K562 (cell line): ENCODE measurements at regions not wholly inside any gene's neighbourhood (a gene's known extent, or its start where the extent isn't known, plus 50 kb on each side); places are given as distances from the start of the nearest gene placed in this dataset.

Experiments used
- ARNT ChIP-seq, 2 experiments: fragments of 450-650 bp; IDR thresholded peaks; 2 replicates each; pipeline ENCODE4 v1.6.1; 2016; ENCODE audit warnings: mild to moderate bottlenecking in 1 of 2
- ATF1 ChIP-seq, 2 experiments: fragments of 450-650 bp in 1 of 2; IDR thresholded peaks; 2 replicates each; pipeline ENCODE4 v1.6.1; 2016; ENCODE audit warnings: missing compliant biosample characterization in 1 of 2, missing genetic modification characterization in 1 of 2
- CXXC5 ChIP-seq: fragments of 250-450 bp; sonication (Bioruptor Pico); IDR thresholded peaks from 2 replicates; pipeline ENCODE4 v1.8.0; 2022; ENCODE audit warnings: inconsistent platforms, mild to moderate bottlenecking, moderate library complexity
- EZH2 ChIP-seq: IDR thresholded peaks from 2 replicates; pipeline ENCODE4 v1.6.1; 2012; ENCODE audit warnings: low read depth, mild to moderate bottlenecking, inconsistent platforms, low read length, borderline replicate concordance
- FOXP1 ChIP-seq: sonication (generic); formaldehyde crosslinking; IDR thresholded peaks from 2 replicates; pipeline ENCODE4 v1.8.0; 2022; ENCODE audit warnings: mild to moderate bottlenecking, missing genetic modification reagents
- ILK ChIP-seq: fragments of 450-650 bp; IDR thresholded peaks from 2 replicates; pipeline ENCODE4 v1.6.1; 2016; ENCODE audit warnings: missing genetic modification characterization, low read depth, mild to moderate bottlenecking, missing compliant biosample characterization, moderate library complexity, borderline replicate concordance
- NRF1 ChIP-seq, 2 experiments: fragments of 450-650 bp; IDR thresholded peaks in 1 of 2; conservative IDR thresholded peaks in 1 of 2; 2 replicates each; pipeline ENCODE4 v1.6.1; 2014; ENCODE audit warnings: mild to moderate bottlenecking in 2 of 2
- SAFB ChIP-seq: fragments of 200-400 bp; formaldehyde crosslinking; IDR thresholded peaks from 2 replicates; pipeline ENCODE4 v1.6.1; 2017; ENCODE audit warnings: low read depth, low read length, borderline replicate concordance
- TEAD4 ChIP-seq, 2 experiments: sonication (generic) in 1 of 2; formaldehyde crosslinking in 1 of 2; IDR thresholded peaks; 2 replicates each; pipeline versions ENCODE4 v1.6.1 to v1.8.0; 2012 to 2022; ENCODE audit warnings: borderline replicate concordance in 1 of 2, inconsistent platforms in 1 of 2, low read length in 1 of 2, mild to moderate bottlenecking in 1 of 2, missing genetic modification reagents in 1 of 2
- XRCC3 ChIP-seq: fragments of 450-650 bp; IDR thresholded peaks from 2 replicates; pipeline ENCODE4 v1.6.1; 2017; ENCODE audit warnings: mild to moderate bottlenecking, moderate library complexity
- ZBTB17 ChIP-seq: fragments of 450-650 bp; formaldehyde crosslinking; IDR thresholded peaks from 2 replicates; pipeline ENCODE4 v1.4.0; 2020; ENCODE audit warnings: mild to moderate bottlenecking
- ZFP36 ChIP-seq: fragments of 150-350 bp; IDR thresholded peaks from 2 replicates; pipeline ENCODE4 v1.6.1; 2018; ENCODE audit warnings: low read length, low read depth; ENCODE audit not compliant: partially characterized antibody
- ZFX ChIP-seq: sonication (generic); formaldehyde crosslinking; IDR thresholded peaks from 2 replicates; pipeline ENCODE4 v1.8.0; 2022; ENCODE audit warnings: mild to moderate bottlenecking, missing genetic modification reagents, moderate library complexity
- TF ChIP-seq, protein P1 (sequence below): fragments of 250-450 bp; sonication (Bioruptor Pico); IDR thresholded peaks from 2 replicates; pipeline ENCODE4 v1.8.0; 2022; ENCODE audit warnings: inconsistent platforms

DNA sequence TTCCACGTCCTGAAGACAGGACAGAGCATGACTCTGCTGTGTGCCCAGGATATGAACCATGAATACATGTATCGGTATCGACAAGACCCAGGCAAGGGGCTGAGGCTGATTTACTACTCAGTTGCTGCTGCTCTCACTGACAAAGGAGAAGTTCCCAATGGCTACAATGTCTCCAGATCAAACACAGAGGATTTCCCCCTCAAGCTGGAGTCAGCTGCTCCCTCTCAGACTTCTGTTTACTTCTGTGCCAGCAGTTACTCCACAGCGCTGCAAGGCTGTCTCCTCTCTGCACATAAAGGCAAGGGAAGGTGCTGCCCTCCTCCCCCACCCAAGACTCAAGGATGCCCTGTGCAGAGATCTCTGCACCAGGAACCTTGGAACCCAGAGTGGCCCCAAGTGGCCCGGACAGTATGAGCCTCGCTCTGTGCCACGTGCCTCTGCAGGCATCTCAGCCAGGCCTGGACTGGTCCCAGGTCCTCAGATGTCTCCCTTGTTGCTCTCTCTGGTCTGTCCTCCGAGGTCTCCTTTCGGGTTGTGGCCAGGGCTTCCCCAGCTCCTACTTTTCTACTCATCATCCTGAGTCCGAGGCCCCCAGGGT is 230.3 kb upstream of the PRSS58 start:
- TF ChIP-seq FOXP1 (CRISPR knock-in tag) (no peak), XRCC3 (no peak), CXXC5 (CRISPR knock-in tag) (no peak), TEAD4 (IDR thresholded peaks at IDR 0.05; ENCODE audit: low read length) (no peak), TEAD4 (CRISPR knock-in tag; IDR thresholded peaks at IDR 0.05; ENCODE audit: borderline replicate concordance) (no peak), ARNT (IDR thresholded peaks at IDR 0.05) (no peak), SAFB (no peak), ZBTB17 (CRISPR knock-in tag) (no peak), ZFP36 (no peak), EZH2 (no peak), ILK (tag) (no peak), NRF1 (conservative IDR thresholded peaks at IDR 0.05 in 1 of 2, IDR thresholded peaks at IDR 0.05 in 1 of 2) (no peak), ATF1 (CRISPR knock-in tag; IDR thresholded peaks at IDR 0.05) (no peak), ATF1 (tag; IDR thresholded peaks at IDR 0.05) (no peak), ZFX (CRISPR knock-in tag) (no peak)
- TF ChIP-seq, protein P1, sequence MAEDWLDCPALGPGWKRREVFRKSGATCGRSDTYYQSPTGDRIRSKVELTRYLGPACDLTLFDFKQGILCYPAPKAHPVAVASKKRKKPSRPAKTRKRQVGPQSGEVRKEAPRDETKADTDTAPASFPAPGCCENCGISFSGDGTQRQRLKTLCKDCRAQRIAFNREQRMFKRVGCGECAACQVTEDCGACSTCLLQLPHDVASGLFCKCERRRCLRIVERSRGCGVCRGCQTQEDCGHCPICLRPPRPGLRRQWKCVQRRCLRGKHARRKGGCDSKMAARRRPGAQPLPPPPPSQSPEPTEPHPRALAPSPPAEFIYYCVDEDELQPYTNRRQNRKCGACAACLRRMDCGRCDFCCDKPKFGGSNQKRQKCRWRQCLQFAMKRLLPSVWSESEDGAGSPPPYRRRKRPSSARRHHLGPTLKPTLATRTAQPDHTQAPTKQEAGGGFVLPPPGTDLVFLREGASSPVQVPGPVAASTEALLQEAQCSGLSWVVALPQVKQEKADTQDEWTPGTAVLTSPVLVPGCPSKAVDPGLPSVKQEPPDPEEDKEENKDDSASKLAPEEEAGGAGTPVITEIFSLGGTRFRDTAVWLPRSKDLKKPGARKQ, result no peak
